Inflammatory macrophage treated with lipopolysaccharide for 1 hour (primary cell): ENCODE measurements at regions not wholly inside any gene's neighbourhood (a gene's known extent, or its start where the extent isn't known, plus 50 kb on each side); places are given as distances from the start of the nearest gene placed in this dataset.

Experiments used
- DNase-seq, 2 donors: peaks; one replicate each; pipeline ENCODE4 v3.0.0-alpha.2; 2020 to 2022

- DNase-seq, result no peak
Observed at GRCh38 chr2:217329023-217329431, 469.2 kb upstream of the TNP1 start.

- DNase-seq, result no peak
Observed at GRCh38 chr2:217328622-217328978, 468.7 kb upstream of the TNP1 start.

GRCh38 chr2:217327953-217328621 lies 468.2 kb upstream of the TNP1 start:
- DNase-seq, result no peak

- no peak for DNase-seq
Observed at GRCh38 chr2:217326238-217327022, 466.6 kb upstream of the TNP1 start.

GRCh38 chr2:217325816-217326215 lies 466.0 kb upstream of the TNP1 start:
- no peak for DNase-seq

GRCh38 chr2:217325251-217325650 lies 465.4 kb upstream of the TNP1 start:
- DNase-seq, result no peak

- DNase-seq, result peak; percentile 53 to 67
Observed at GRCh38 chr2:217316743-217317142, 456.9 kb upstream of the TNP1 start.

GRCh38 chr2:217314021-217314460 lies 454.2 kb upstream of the TNP1 start:
- DNase-seq, result no peak

GRCh38 chr2:217313386-217313785 lies 453.5 kb upstream of the TNP1 start:
- DNase-seq, result no peak

GRCh38 chr2:217309056-217309455 lies 449.2 kb upstream of the TNP1 start:
- DNase-seq, result no peak

GRCh38 chr2:217307023-217307422 lies 447.2 kb upstream of the TNP1 start:
- DNase-seq, result no peak

GRCh38 chr2:217305882-217306281 lies 446.0 kb upstream of the TNP1 start:
- no peak for DNase-seq

- DNase-seq, result no peak
Observed at GRCh38 chr2:217304582-217304981, 444.7 kb upstream of the TNP1 start.

GRCh38 chr2:217302856-217303255 lies 443.0 kb upstream of the TNP1 start:
- no peak for DNase-seq

GRCh38 chr2:217301142-217301925 lies 441.5 kb upstream of the TNP1 start:
- peak in 1 of 2 donors; percentile 11 for DNase-seq

- DNase-seq, result no peak
Observed at GRCh38 chr2:217299590-217299989, 439.7 kb upstream of the TNP1 start.

- no peak for DNase-seq
Observed at GRCh38 chr2:217297096-217297495, 437.2 kb upstream of the TNP1 start.

- DNase-seq, result no peak
Observed at GRCh38 chr2:217294818-217295217, 435.0 kb upstream of the TNP1 start.

- DNase-seq, result no peak
Observed at GRCh38 chr2:217294211-217294610, 434.3 kb upstream of the TNP1 start.

GRCh38 chr2:217293607-217294006 lies 433.7 kb upstream of the TNP1 start:
- DNase-seq, result no peak

- DNase-seq, result no peak
Observed at GRCh38 chr2:217293046-217293445, 433.2 kb upstream of the TNP1 start.

- DNase-seq, result no peak
Observed at GRCh38 chr2:217291259-217291658, 431.4 kb upstream of the TNP1 start.

GRCh38 chr2:217290467-217290866 lies 430.6 kb upstream of the TNP1 start:
- no peak for DNase-seq

- DNase-seq, result no peak
Observed at GRCh38 chr2:217289907-217290280, 430.0 kb upstream of the TNP1 start.
